ENCODE measurements at regions not wholly inside any gene's neighbourhood (a gene's known extent, or its start where the extent isn't known, plus 50 kb on each side); places are given as distances from the start of the nearest gene placed in this dataset.

DNA sequence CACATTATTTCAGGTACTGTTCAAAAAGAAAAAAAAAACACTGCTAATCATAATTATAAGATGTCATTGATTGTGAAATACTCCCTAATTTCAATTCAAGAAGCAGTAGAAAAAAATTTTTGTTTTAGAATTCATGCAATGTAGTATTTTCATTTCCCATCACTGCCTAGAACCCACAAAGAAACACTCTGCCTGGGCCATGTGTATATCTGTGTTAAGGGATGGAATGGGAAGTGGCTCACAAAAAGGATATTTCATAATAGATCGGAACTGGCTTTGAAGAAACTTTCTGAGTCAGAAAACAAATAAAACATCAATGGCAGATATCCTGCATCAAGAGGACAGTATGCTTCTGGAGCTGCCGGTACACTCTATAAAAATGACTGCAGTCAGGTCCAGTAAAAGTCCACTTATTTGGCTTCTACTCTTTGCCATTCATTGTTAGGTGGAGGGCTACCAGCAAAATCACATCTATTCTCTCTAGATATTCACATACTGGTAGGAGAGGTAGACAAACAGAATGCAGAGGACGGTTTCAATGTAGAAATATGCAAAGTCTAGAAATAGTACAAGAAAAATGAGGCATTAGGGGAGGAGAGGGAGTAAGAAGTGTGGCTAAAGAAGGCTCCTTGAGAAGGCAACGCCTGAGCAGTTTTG lies 135.0 kb upstream of the TNFAIP3 start:
- Histone ChIP-seq H3K27me3 (replicated peaks; ENCODE audit: insufficient read depth, low read length) (no peaks in the 10 kb centered on the region), H3K9me2 (replicated peaks; ENCODE audit: insufficient read depth, low read length) (no peaks in the 10 kb centered on the region), H3K9me3 (replicated peaks; ENCODE audit: insufficient read depth, low read length) (no peaks in the 10 kb centered on the region), H3K4me1 (ENCODE audit: low read length) (peaks cover 33% of the 10 kb centered on the region), H3K27ac (ENCODE audit: low read length) (no peak overlapping the region), H3F3A (ENCODE audit: insufficient read depth, low read length) (peaks cover 16% of the 10 kb centered on the region), H3K4me2 (ENCODE audit: low read depth, low read length) (0 out of 2 replicates have a peak overlapping the region, but pooled peaks have one; percentile 16), H4K20me1 (ENCODE audit: insufficient read depth, low read length) (no peaks in the 10 kb centered on the region), H2AFZ (ENCODE audit: low read length) (no peak overlapping the region), H3K9ac (ENCODE audit: low read length) (no peak overlapping the region), H3K4me3 (ENCODE audit: low read length) (no peak overlapping the region), H3K79me2 (ENCODE audit: low read length) (no peaks in the 10 kb centered on the region), H3K36me3 (replicated peaks; ENCODE audit: insufficient read depth, low read length) (no peaks in the 10 kb centered on the region)
- DNase-seq = no peak
- TF ChIP-seq EZH2 (optimal IDR thresholded peaks at IDR 0.05; ENCODE audit: low read depth, low read length) (no peak), EZH2phosphoT487 (IDR thresholded peaks at IDR 0.05; ENCODE audit: low read length) (no peak)
- TF ChIP-seq, protein P1, sequence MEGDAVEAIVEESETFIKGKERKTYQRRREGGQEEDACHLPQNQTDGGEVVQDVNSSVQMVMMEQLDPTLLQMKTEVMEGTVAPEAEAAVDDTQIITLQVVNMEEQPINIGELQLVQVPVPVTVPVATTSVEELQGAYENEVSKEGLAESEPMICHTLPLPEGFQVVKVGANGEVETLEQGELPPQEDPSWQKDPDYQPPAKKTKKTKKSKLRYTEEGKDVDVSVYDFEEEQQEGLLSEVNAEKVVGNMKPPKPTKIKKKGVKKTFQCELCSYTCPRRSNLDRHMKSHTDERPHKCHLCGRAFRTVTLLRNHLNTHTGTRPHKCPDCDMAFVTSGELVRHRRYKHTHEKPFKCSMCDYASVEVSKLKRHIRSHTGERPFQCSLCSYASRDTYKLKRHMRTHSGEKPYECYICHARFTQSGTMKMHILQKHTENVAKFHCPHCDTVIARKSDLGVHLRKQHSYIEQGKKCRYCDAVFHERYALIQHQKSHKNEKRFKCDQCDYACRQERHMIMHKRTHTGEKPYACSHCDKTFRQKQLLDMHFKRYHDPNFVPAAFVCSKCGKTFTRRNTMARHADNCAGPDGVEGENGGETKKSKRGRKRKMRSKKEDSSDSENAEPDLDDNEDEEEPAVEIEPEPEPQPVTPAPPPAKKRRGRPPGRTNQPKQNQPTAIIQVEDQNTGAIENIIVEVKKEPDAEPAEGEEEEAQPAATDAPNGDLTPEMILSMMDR (IDR thresholded peaks at IDR 0.05; ENCODE audit: low read length) = no peak

DNA sequence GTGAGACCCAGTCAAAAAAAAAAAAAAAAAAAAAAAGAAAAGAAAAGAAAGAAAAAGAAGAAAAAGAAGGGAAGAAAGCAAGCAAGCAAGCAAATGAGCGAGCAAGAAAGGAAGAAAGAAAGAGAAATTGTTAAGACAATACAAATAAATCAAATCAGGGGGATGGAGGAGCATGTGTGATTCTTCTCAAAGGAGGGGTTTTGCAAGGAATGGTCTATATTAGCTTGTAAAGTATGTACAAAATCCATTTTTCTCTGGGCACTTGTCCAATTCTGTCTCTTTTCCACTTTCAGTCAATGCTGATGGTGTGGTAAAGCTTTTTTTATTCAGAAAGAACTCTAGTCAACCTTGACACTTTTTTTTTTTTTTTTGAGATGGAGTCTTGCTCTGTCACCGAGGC lies 133.7 kb upstream of the TNFAIP3 start:
- H2AFZ ChIP-seq (ENCODE audit: low read length) = no peak overlapping the region
- no peak for DNase-seq
- TF ChIP-seq, protein P1 (IDR thresholded peaks at IDR 0.05; ENCODE audit: low read length) = no peak
- TF ChIP-seq EZH2 (optimal IDR thresholded peaks at IDR 0.05; ENCODE audit: low read depth, low read length) = no peak
- TF ChIP-seq EZH2phosphoT487 (IDR thresholded peaks at IDR 0.05; ENCODE audit: low read length) = no peak
- no peaks in the 10 kb centered on the region for H4K20me1 ChIP-seq (ENCODE audit: insufficient read depth, low read length)
- no peak overlapping the region for H3K9ac ChIP-seq (ENCODE audit: low read length)
- no peak overlapping the region for H3K27ac ChIP-seq (ENCODE audit: low read length)
- H3K4me1 ChIP-seq (ENCODE audit: low read length) = peaks cover 34% of the 10 kb centered on the region
- H3K36me3 ChIP-seq (replicated peaks; ENCODE audit: insufficient read depth, low read length) = no peaks in the 10 kb centered on the region
- H3K4me2 ChIP-seq (ENCODE audit: low read depth, low read length) = no peak overlapping the region
- H3K79me2 ChIP-seq (ENCODE audit: low read length) = no peaks in the 10 kb centered on the region
- no peaks in the 10 kb centered on the region for H3K9me2 ChIP-seq (replicated peaks; ENCODE audit: insufficient read depth, low read length)
- H3F3A ChIP-seq (ENCODE audit: insufficient read depth, low read length) = peaks cover 17% of the 10 kb centered on the region
- H3K4me3 ChIP-seq (ENCODE audit: low read length) = no peak overlapping the region
- H3K9me3 ChIP-seq (replicated peaks; ENCODE audit: insufficient read depth, low read length) = no peaks in the 10 kb centered on the region
- no peaks in the 10 kb centered on the region for H3K27me3 ChIP-seq (replicated peaks; ENCODE audit: insufficient read depth, low read length)

DNA sequence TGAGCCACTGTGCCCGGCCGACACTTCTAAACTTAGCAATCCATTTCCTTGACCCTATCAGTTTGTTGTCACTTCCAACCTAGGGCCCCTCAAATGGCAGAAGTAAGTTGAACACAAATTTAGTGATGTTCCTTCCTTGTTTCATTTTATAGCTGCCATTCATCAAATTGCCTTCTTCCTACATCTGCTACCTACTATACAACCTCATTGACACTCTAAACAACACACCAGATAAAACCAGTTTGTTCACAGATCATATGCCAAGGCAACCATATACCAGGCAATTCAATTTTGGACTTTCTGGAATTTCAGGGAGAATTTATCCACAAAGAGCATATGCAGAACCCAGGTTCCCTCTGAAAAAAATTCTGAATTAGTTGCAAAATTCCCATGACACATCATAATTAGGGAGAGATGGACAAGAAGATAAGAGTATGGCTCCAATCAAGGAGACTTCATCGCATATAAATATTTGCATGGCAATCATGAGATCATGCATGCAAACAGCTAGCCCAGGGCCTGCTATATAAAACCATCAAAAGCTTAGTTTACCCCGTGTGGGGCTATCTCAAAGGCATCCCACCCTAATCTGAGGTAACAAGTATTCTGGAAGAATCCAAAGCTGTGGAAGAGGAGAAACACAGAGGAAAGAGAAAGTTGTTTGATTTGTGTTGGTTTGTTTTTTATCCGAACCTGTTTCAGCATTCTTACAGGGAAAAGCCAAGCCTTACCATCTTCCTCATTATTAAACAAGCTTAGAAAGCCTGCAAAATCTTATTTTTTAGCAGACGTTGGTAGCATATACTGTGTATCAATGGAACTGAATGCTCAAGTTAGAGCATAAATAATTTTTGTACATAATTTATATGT lies 132.8 kb upstream of the TNFAIP3 start:
- H3K27me3 ChIP-seq (replicated peaks; ENCODE audit: insufficient read depth, low read length) = no peaks in the 10 kb centered on the region
- no peaks in the 10 kb centered on the region for H3K36me3 ChIP-seq (replicated peaks; ENCODE audit: insufficient read depth, low read length)
- no peak for TF ChIP-seq EZH2 (optimal IDR thresholded peaks at IDR 0.05; ENCODE audit: low read depth, low read length)
- TF ChIP-seq EZH2phosphoT487 (IDR thresholded peaks at IDR 0.05; ENCODE audit: low read length) = no peak
- TF ChIP-seq, protein P1 (IDR thresholded peaks at IDR 0.05; ENCODE audit: low read length) = no peak
- H3K9me3 ChIP-seq (replicated peaks; ENCODE audit: insufficient read depth, low read length) = no peaks in the 10 kb centered on the region
- H3K9ac ChIP-seq (ENCODE audit: low read length) = no peak overlapping the region
- H3K4me1 ChIP-seq (ENCODE audit: low read length) = peaks cover 34% of the 10 kb centered on the region
- H4K20me1 ChIP-seq (ENCODE audit: insufficient read depth, low read length) = no peaks in the 10 kb centered on the region
- H3K4me2 ChIP-seq (ENCODE audit: low read depth, low read length) = no peak overlapping the region
- no peak overlapping the region for H3K4me3 ChIP-seq (ENCODE audit: low read length)
- no peaks in the 10 kb centered on the region for H3K79me2 ChIP-seq (ENCODE audit: low read length)
- no peaks in the 10 kb centered on the region for H3K9me2 ChIP-seq (replicated peaks; ENCODE audit: insufficient read depth, low read length)
- no peak for DNase-seq
- H2AFZ ChIP-seq (ENCODE audit: low read length) = no peak overlapping the region
- H3K27ac ChIP-seq (ENCODE audit: low read length) = no peak overlapping the region
- H3F3A ChIP-seq (ENCODE audit: insufficient read depth, low read length) = peaks cover 17% of the 10 kb centered on the region
